CD4-positive, alpha-beta T cell (primary cell): ENCODE measurements at regions not wholly inside any gene's neighbourhood (a gene's known extent, or its start where the extent isn't known, plus 50 kb on each side); places are given as distances from the start of the nearest gene placed in this dataset.

Experiments used
- ATAC-seq: fragments of 200-7000 bp; cut with Tn5 transposase; one replicate; pipeline ENCODE4 v1.10.0; 2022; ENCODE audit warnings: mild to moderate bottlenecking; ENCODE audit not compliant: poor library complexity
- CTCF ChIA-PET: fragments of 350-600 bp; sonication (Branson Sonifier 250); formaldehyde crosslinking; loops from one replicate; lab custom pipeline; 2021; ENCODE audit warnings: antibody characterized with exemption, inconsistent platforms; lab: Charles Lee
- POLR2A ChIA-PET: fragments of 350-600 bp; sonication (Branson Sonifier 250); formaldehyde crosslinking; loops from one replicate; lab custom pipeline; 2021; ENCODE audit warnings: antibody characterized with exemption, inconsistent platforms; lab: Charles Lee
- DNase-seq, 14 experiments: peaks; one replicate each; pipeline ENCODE4 v3.0.0-alpha.2; 2013 to 2020; ENCODE audit warnings: mixed read lengths in 2 of 14
- H3K27ac ChIP-seq, 2 donors: one replicate each; pipeline versions ENCODE4 v1.5.1 to v1.7.0; 2013; ENCODE audit warnings: low read length in 2 of 2, low read depth in 1 of 2, mild to moderate bottlenecking in 1 of 2
- H3K27me3 ChIP-seq, 2 experiments: 1 replicate in 1 of 2; 2 replicates in 1 of 2; pipeline versions ENCODE4 v1.6.1 to v1.7.0; 2013; ENCODE audit warnings: low read length in 2 of 2, control low read depth in 1 of 2, mild to moderate bottlenecking in 1 of 2, moderate library complexity in 1 of 2; ENCODE audit not compliant: insufficient read depth in 2 of 2, control insufficient read depth in 1 of 2
- H3K36me3 ChIP-seq: one replicate; pipeline ENCODE4 v1.6.1; 2013; ENCODE audit warnings: low read length, control low read depth; ENCODE audit not compliant: insufficient read depth
- H3K4me1 ChIP-seq: one replicate; pipeline ENCODE4 v1.6.1; 2013; ENCODE audit warnings: low read length, control low read depth; ENCODE audit not compliant: insufficient read depth
- H3K4me3 ChIP-seq: one replicate; pipeline ENCODE4 v1.5.1; 2013; ENCODE audit warnings: mild to moderate bottlenecking, low read length, moderate library complexity
- H3K9me3 ChIP-seq, 2 experiments: 1 replicate in 1 of 2; 2 replicates in 1 of 2; pipeline versions ENCODE4 v1.6.1 to v1.7.0; 2013; ENCODE audit warnings: low read length in 2 of 2, mild to moderate bottlenecking in 2 of 2, control low read depth in 1 of 2, moderate library complexity in 1 of 2; ENCODE audit not compliant: control insufficient read depth in 1 of 2, insufficient read depth in 1 of 2
- H3K27ac Mint-ChIP-seq: one replicate; pipeline ENCODE4 v1.8.0; 2020; ENCODE audit warnings: mixed read lengths
- H3K27me3 Mint-ChIP-seq: one replicate; pipeline ENCODE4 v1.8.0; 2021; ENCODE audit warnings: mixed read lengths
- H3K36me3 Mint-ChIP-seq: one replicate; pipeline ENCODE4 v1.8.0; 2021; ENCODE audit warnings: low read depth, mixed read lengths
- H3K4me1 Mint-ChIP-seq: one replicate; pipeline ENCODE4 v1.8.0; 2021; ENCODE audit warnings: low read depth, mixed read lengths
- H3K4me3 Mint-ChIP-seq: one replicate; pipeline ENCODE4 v1.8.0; 2020; ENCODE audit warnings: mild to moderate bottlenecking, mixed read lengths
- H3K9me3 Mint-ChIP-seq: one replicate; pipeline ENCODE4 v1.8.0; 2020; ENCODE audit warnings: mixed read lengths
- CTCF ChIP-seq: fragments of 200-600 bp; IDR thresholded peaks from one replicate; pipeline ENCODE4 v1.8.0; 2022; ENCODE audit warnings: antibody characterized with exemption, mild to moderate bottlenecking
- intact Hi-C, 2 experiments: fragments of 100-400 bp; cut with DNase I in 1 of 2; cut with micrococcal nuclease in 1 of 2; formaldehyde crosslinking; loops; one replicate each; pipeline versions ENCODE4 v1.15.1 to v1.9.0; 2023 to 2025; cut with DNase I, micrococcal nuclease

- Histone ChIP-seq H3K4me3 (no peak overlapping the region), H3K27ac (no peak overlapping the region), H3K9me3 (no peaks in the 10 kb centered on the region), H3K27me3 (no peaks in the 10 kb centered on the region), H3K36me3 (no peaks in the 10 kb centered on the region), H3K4me1 (no peaks in the 10 kb centered on the region)
- Mint-ChIP-seq H3K4me1 (no peaks in the 10 kb centered on the region), H3K27ac (no peak overlapping the region), H3K27me3 (peaks cover 12% of the 10 kb centered on the region), H3K4me3 (no peak overlapping the region), H3K9me3 (no peaks in the 10 kb centered on the region), H3K36me3 (no peaks in the 10 kb centered on the region)
- no peak for DNase-seq
- ATAC-seq: no peak
- CTCF ChIA-PET: no interaction called here
- POLR2A ChIA-PET: no interaction called here
- no peak for TF ChIP-seq CTCF
- intact Hi-C loops: no loop called here
Observed at GRCh38 chr2:133760376-133760775, 192.1 kb upstream of the NCKAP5 start.

- Histone ChIP-seq H3K4me3 (no peak overlapping the region), H3K4me1 (no peaks in the 10 kb centered on the region), H3K36me3 (no peaks in the 10 kb centered on the region), H3K27me3 (no peaks in the 10 kb centered on the region), H3K9me3 (no peaks in the 10 kb centered on the region), H3K27ac (no peak overlapping the region)
- Mint-ChIP-seq H3K27me3 (peaks cover 7% of the 10 kb centered on the region), H3K9me3 (no peaks in the 10 kb centered on the region), H3K27ac (no peak overlapping the region), H3K4me3 (no peak overlapping the region), H3K4me1 (no peaks in the 10 kb centered on the region), H3K36me3 (no peaks in the 10 kb centered on the region)
- ATAC-seq (no peak), DNase-seq (no peak)
- ChIA-PET CTCF (no interaction called here), POLR2A (no interaction called here)
- TF ChIP-seq CTCF: no peak
- intact Hi-C loops: no loop called here
Observed at GRCh38 chr2:133765658-133766057, 197.4 kb upstream of the NCKAP5 start.

- no peaks in the 10 kb centered on the region for H3K4me1 Mint-ChIP-seq
- Histone ChIP-seq H3K27ac (no peak overlapping the region), H3K36me3 (no peaks in the 10 kb centered on the region), H3K9me3 (no peaks in the 10 kb centered on the region), H3K4me1 (no peaks in the 10 kb centered on the region), H3K4me3 (no peak overlapping the region), H3K27me3 (no peaks in the 10 kb centered on the region)
- ChIA-PET CTCF (no interaction called here), POLR2A (no interaction called here)
- H3K9me3 Mint-ChIP-seq: no peaks in the 10 kb centered on the region
- H3K36me3 Mint-ChIP-seq: no peaks in the 10 kb centered on the region
- H3K27ac Mint-ChIP-seq: no peak overlapping the region
- no peak for TF ChIP-seq CTCF
- intact Hi-C loops: no loop called here
- H3K4me3 Mint-ChIP-seq: no peak overlapping the region
- ATAC-seq: no peak
- H3K27me3 Mint-ChIP-seq: peaks cover 7% of the 10 kb centered on the region
- DNase-seq: no peak
Observed at GRCh38 chr2:133766164-133766832, 198.0 kb upstream of the NCKAP5 start.
